ENCODE measurements at regions not wholly inside any gene's neighbourhood (a gene's known extent, or its start where the extent isn't known, plus 50 kb on each side); places are given as distances from the start of the nearest gene placed in this dataset.

DNA sequence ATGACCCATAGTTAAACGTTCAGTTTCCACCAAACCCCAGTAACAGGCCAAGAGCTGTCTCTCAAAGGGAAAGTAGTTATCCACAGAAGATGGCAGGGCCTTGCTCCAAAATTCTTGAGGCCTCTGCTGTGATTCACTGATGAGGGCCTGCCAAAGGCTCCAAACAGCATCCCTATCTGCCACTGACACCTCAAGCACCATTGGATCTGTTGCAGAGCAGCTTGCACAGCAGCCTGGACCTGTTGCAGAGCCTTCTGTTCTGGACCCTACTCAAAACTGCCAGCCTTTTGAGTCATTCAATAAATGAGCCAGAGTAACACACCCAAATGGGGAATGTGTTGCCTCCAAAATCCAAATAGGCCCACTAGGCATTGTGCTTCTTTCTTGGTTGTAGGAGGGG lies 741.5 kb upstream of the RGMB start:
- no peaks in the 10 kb centered on the region for H3K36me3 Mint-ChIP-seq (ENCODE audit: insufficient read depth, unreplicated experiment)
- no peak overlapping the region for H3K4me3 ChIP-seq (ENCODE audit: low read depth, low read length)
- no peaks in the 10 kb centered on the region for H3K9me3 ChIP-seq
- intact Hi-C loops (cut with micrococcal nuclease; ENCODE audit: unreplicated experiment) = no loop called here
- no peaks in the 10 kb centered on the region for H3K9me3 Mint-ChIP-seq (ENCODE audit: unreplicated experiment)
- H3K27me3 Mint-ChIP-seq (ENCODE audit: insufficient read depth, unreplicated experiment) = no peaks in the 10 kb centered on the region
- no peaks in the 10 kb centered on the region for H3K4me1 Mint-ChIP-seq (ENCODE audit: low read depth, unreplicated experiment)
- TF ChIP-seq, protein P1, sequence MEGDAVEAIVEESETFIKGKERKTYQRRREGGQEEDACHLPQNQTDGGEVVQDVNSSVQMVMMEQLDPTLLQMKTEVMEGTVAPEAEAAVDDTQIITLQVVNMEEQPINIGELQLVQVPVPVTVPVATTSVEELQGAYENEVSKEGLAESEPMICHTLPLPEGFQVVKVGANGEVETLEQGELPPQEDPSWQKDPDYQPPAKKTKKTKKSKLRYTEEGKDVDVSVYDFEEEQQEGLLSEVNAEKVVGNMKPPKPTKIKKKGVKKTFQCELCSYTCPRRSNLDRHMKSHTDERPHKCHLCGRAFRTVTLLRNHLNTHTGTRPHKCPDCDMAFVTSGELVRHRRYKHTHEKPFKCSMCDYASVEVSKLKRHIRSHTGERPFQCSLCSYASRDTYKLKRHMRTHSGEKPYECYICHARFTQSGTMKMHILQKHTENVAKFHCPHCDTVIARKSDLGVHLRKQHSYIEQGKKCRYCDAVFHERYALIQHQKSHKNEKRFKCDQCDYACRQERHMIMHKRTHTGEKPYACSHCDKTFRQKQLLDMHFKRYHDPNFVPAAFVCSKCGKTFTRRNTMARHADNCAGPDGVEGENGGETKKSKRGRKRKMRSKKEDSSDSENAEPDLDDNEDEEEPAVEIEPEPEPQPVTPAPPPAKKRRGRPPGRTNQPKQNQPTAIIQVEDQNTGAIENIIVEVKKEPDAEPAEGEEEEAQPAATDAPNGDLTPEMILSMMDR (IDR thresholded peaks at IDR 0.05; ENCODE audit: insufficient read depth in 1 of 2, low read depth in 1 of 2, low read length in 1 of 2, severe bottlenecking in 1 of 2, unreplicated experiment in 1 of 2) = no peak
- no peaks in the 10 kb centered on the region for H3K27me3 ChIP-seq (replicated peaks; ENCODE audit: control insufficient read depth, insufficient read depth, low read length)
- H3K27ac Mint-ChIP-seq (ENCODE audit: unreplicated experiment) = no peak overlapping the region
- H3K4me3 Mint-ChIP-seq (ENCODE audit: unreplicated experiment) = no peak overlapping the region
- H3K4me1 ChIP-seq = no peaks in the 10 kb centered on the region
- no TSS peak for BruUV-seq (replicated peaks)
- POLR2A ChIA-PET = no interaction called here
- no peaks in the 10 kb centered on the region for H3K36me3 ChIP-seq (ENCODE audit: control insufficient read depth, insufficient read depth, low read length)
- DNase-seq = no peak
- CTCF ChIA-PET = no interaction called here

DNA sequence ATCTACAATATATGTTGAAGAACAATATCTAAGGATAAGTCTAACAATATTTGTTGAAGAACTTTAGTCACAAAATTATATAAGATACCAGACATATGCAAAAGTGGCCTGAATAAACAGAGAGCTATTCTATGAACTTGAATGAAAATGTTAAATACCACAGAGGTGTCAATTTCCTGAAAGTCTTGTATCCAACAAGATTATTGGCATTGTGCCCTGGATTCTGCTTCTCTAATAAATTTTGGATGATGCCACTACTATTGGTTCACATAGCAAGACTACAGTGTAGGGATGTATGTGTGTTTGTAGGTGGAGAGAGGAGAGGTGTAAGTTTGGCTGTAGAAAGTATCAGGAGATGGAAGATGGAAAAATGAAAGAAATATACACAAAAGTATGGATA lies 731.8 kb upstream of the RGMB start:
- H3K4me3 ChIP-seq (ENCODE audit: low read depth, low read length) = no peak overlapping the region
- intact Hi-C loops (cut with micrococcal nuclease; ENCODE audit: unreplicated experiment) = no loop called here
- H3K9me3 Mint-ChIP-seq (ENCODE audit: unreplicated experiment) = no peaks in the 10 kb centered on the region
- no peak overlapping the region for H3K4me3 Mint-ChIP-seq (ENCODE audit: unreplicated experiment)
- CTCF ChIA-PET = no interaction called here
- no TSS peak for BruUV-seq (replicated peaks)
- no peak for DNase-seq
- TF ChIP-seq, protein P1 (IDR thresholded peaks at IDR 0.05; ENCODE audit: insufficient read depth in 1 of 2, low read depth in 1 of 2, low read length in 1 of 2, severe bottlenecking in 1 of 2, unreplicated experiment in 1 of 2) = no peak
- no peaks in the 10 kb centered on the region for H3K36me3 ChIP-seq (ENCODE audit: control insufficient read depth, insufficient read depth, low read length)
- H3K36me3 Mint-ChIP-seq (ENCODE audit: insufficient read depth, unreplicated experiment) = no peaks in the 10 kb centered on the region
- H3K27me3 ChIP-seq (replicated peaks; ENCODE audit: control insufficient read depth, insufficient read depth, low read length) = no peaks in the 10 kb centered on the region
- POLR2A ChIA-PET = no interaction called here
- H3K27me3 Mint-ChIP-seq (ENCODE audit: insufficient read depth, unreplicated experiment) = no peaks in the 10 kb centered on the region
- no peak overlapping the region for H3K27ac Mint-ChIP-seq (ENCODE audit: unreplicated experiment)
- H3K9me3 ChIP-seq = no peaks in the 10 kb centered on the region
- H3K4me1 ChIP-seq = no peaks in the 10 kb centered on the region
- no peaks in the 10 kb centered on the region for H3K4me1 Mint-ChIP-seq (ENCODE audit: low read depth, unreplicated experiment)

DNA sequence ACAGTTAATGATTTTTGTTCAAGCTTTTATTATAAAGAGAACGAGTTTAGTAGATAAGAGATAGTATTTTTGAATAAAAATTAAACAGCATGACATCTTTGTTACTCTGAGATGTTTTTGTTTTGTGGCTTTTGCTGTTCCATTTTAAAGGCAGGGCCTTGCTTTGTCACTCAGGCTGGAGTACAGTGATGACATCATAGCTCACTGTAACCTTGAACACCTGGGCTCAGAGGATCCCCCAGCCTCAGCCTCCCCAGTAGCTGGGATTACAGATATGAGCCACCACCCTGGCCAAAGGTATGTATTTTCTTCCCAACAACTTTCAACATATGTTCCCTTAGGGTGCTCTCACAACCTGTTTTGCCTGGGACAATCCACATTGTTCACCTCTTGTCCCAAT lies 730.9 kb upstream of the RGMB start:
- POLR2A ChIA-PET = no interaction called here
- Mint-ChIP-seq H3K27ac (ENCODE audit: unreplicated experiment) (no peak overlapping the region), H3K9me3 (ENCODE audit: unreplicated experiment) (no peaks in the 10 kb centered on the region), H3K4me3 (ENCODE audit: unreplicated experiment) (no peak overlapping the region), H3K27me3 (ENCODE audit: insufficient read depth, unreplicated experiment) (no peaks in the 10 kb centered on the region), H3K36me3 (ENCODE audit: insufficient read depth, unreplicated experiment) (no peaks in the 10 kb centered on the region), H3K4me1 (ENCODE audit: low read depth, unreplicated experiment) (no peaks in the 10 kb centered on the region)
- Histone ChIP-seq H3K9me3 (no peaks in the 10 kb centered on the region), H3K4me1 (no peaks in the 10 kb centered on the region), H3K36me3 (ENCODE audit: control insufficient read depth, insufficient read depth, low read length) (no peaks in the 10 kb centered on the region), H3K27me3 (replicated peaks; ENCODE audit: control insufficient read depth, insufficient read depth, low read length) (no peaks in the 10 kb centered on the region), H3K4me3 (ENCODE audit: low read depth, low read length) (no peak overlapping the region)
- CTCF ChIA-PET = no interaction called here
- BruUV-seq (replicated peaks) = no TSS peak
- TF ChIP-seq, protein P1 (IDR thresholded peaks at IDR 0.05; ENCODE audit: insufficient read depth in 1 of 2, low read depth in 1 of 2, low read length in 1 of 2, severe bottlenecking in 1 of 2, unreplicated experiment in 1 of 2) = no peak
- intact Hi-C loops (cut with micrococcal nuclease; ENCODE audit: unreplicated experiment) = no loop called here
- DNase-seq = no peak
